ENCODE measurements at regions not wholly inside any gene's neighbourhood (a gene's known extent, or its start where the extent isn't known, plus 50 kb on each side); places are given as distances from the start of the nearest gene placed in this dataset.

DNA sequence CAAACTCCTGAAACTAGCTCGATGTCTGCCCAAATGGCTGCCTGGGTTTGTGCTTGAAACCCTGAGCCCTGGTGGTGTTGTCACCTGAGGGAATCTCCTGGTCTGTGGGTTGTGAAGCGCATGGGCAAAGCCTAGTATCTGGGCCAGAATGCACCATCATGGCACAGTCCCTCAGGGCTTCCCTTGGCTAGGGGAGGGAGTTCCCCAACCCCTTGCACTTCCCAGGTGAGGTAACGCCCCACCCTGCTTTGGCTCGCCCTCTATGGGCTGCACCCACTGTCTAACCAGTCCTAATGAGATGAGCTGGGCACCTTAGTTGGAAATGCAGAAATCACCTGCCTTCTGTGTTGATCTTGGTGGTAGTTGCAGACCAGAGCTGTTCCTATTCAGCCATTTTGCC, 152.9 kb upstream of the MAP3K7 start:
- Mint-ChIP-seq H3K36me3 (no peaks in the 10 kb centered on the region), H3K4me3 (no peak overlapping the region), H3K9me3 (peaks cover 0 to 12% (median 6%) of the 10 kb centered on the region in 7 donors), H3K4me1 (no peaks in the 10 kb centered on the region), H3K27ac (no peak overlapping the region), H3K27me3 (ENCODE audit: low read depth in 3 of 3) (no peaks in the 10 kb centered on the region)
- no peak overlapping the region for H3K9ac ChIP-seq (ENCODE audit: insufficient read depth, low read length, poor library complexity, severe bottlenecking)
- H3K4me1 ChIP-seq (ENCODE audit: control insufficient read depth in 1 of 2, insufficient read depth in 2 of 2, low read length in 2 of 2): no peaks in the 10 kb centered on the region
- DNase-seq: no peak
- H2AFZ ChIP-seq (ENCODE audit: insufficient read depth, low read depth, low read length, poor library complexity, severe bottlenecking): no peak overlapping the region
- H3K27ac ChIP-seq (ENCODE audit: low read depth in 1 of 2, low read length in 2 of 2): no peak overlapping the region
- no peaks in the 10 kb centered on the region for H3K79me2 ChIP-seq (ENCODE audit: insufficient read depth, low read length)
- H4K20me1 ChIP-seq (ENCODE audit: insufficient read depth, low read length): no peaks in the 10 kb centered on the region
- no peak overlapping the region for H3K4me2 ChIP-seq (replicated peaks; ENCODE audit: extremely low read depth, low read length, poor library complexity, severe bottlenecking)
- TF ChIP-seq, protein P1, sequence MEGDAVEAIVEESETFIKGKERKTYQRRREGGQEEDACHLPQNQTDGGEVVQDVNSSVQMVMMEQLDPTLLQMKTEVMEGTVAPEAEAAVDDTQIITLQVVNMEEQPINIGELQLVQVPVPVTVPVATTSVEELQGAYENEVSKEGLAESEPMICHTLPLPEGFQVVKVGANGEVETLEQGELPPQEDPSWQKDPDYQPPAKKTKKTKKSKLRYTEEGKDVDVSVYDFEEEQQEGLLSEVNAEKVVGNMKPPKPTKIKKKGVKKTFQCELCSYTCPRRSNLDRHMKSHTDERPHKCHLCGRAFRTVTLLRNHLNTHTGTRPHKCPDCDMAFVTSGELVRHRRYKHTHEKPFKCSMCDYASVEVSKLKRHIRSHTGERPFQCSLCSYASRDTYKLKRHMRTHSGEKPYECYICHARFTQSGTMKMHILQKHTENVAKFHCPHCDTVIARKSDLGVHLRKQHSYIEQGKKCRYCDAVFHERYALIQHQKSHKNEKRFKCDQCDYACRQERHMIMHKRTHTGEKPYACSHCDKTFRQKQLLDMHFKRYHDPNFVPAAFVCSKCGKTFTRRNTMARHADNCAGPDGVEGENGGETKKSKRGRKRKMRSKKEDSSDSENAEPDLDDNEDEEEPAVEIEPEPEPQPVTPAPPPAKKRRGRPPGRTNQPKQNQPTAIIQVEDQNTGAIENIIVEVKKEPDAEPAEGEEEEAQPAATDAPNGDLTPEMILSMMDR (IDR thresholded peaks at IDR 0.05): no peak
- peaks cover 0 to 9% of the 10 kb centered on the region in 2 donors for H3K9me3 ChIP-seq (replicated peaks in 1 of 2; ENCODE audit: control insufficient read depth in 1 of 2, insufficient read depth in 1 of 2, low read length in 2 of 2)
- no peaks in the 10 kb centered on the region for H3K27me3 ChIP-seq (ENCODE audit: control insufficient read depth in 2 of 2, insufficient read depth in 2 of 2, low read length in 2 of 2)
- 90% methylated on average over 2 of the region's 4 CpGs for WGBS (ENCODE audit: insufficient coverage)
- no peak overlapping the region for H3K4me3 ChIP-seq (replicated peaks in 1 of 3; ENCODE audit: low read depth in 2 of 3, low read length in 3 of 3)
- intact Hi-C loops (cut with micrococcal nuclease): no loop called here
- H3K36me3 ChIP-seq (replicated peaks in 1 of 2; ENCODE audit: control insufficient read depth in 1 of 2, insufficient read depth in 2 of 2, low read length in 2 of 2): no peaks in the 10 kb centered on the region

DNA sequence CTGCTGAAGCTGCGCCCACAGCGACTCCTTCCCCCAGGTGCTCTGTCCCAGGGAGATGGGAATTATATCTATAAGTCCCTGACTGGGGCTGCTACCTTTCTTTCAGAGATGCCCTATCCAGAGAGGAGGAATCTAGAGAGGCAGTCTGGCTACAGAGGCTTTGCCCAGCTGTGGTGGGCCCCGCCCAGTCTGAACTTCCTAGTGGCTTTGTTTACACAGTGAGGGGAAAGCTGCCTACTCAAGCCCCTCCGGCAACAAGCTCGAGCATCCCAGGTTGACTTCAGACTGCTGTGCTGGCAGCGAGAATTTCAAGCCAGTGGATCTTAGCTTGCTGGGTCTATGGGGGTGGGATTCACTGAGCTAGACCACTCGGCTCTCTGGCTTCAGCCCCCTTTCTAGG, 152.5 kb upstream of the MAP3K7 start:
- Mint-ChIP-seq H3K27ac (no peak overlapping the region), H3K4me1 (no peaks in the 10 kb centered on the region), H3K4me3 (no peak overlapping the region), H3K27me3 (ENCODE audit: low read depth in 3 of 3) (peaks cover 0 to under 1% (median 0%) of the 10 kb centered on the region in 3 donors), H3K36me3 (no peaks in the 10 kb centered on the region), H3K9me3 (peaks cover 0 to 16% (median 6%) of the 10 kb centered on the region in 7 donors)
- H3K27ac ChIP-seq (ENCODE audit: low read depth in 1 of 2, low read length in 2 of 2): no peak overlapping the region
- H3K4me3 ChIP-seq (replicated peaks in 1 of 3; ENCODE audit: low read depth in 2 of 3, low read length in 3 of 3): no peak overlapping the region
- intact Hi-C loops (cut with micrococcal nuclease): no loop called here
- no peaks in the 10 kb centered on the region for H3K27me3 ChIP-seq (ENCODE audit: control insufficient read depth in 2 of 2, insufficient read depth in 2 of 2, low read length in 2 of 2)
- 82% methylated on average over 4 of the region's 7 CpGs for WGBS (ENCODE audit: insufficient coverage)
- TF ChIP-seq, protein P1 (IDR thresholded peaks at IDR 0.05): no peak
- H3K9ac ChIP-seq (ENCODE audit: insufficient read depth, low read length, poor library complexity, severe bottlenecking): no peak overlapping the region
- H2AFZ ChIP-seq (ENCODE audit: insufficient read depth, low read depth, low read length, poor library complexity, severe bottlenecking): no peak overlapping the region
- H3K36me3 ChIP-seq (replicated peaks in 1 of 2; ENCODE audit: control insufficient read depth in 1 of 2, insufficient read depth in 2 of 2, low read length in 2 of 2): no peaks in the 10 kb centered on the region
- no peaks in the 10 kb centered on the region for H3K4me1 ChIP-seq (ENCODE audit: control insufficient read depth in 1 of 2, insufficient read depth in 2 of 2, low read length in 2 of 2)
- no peak overlapping the region for H3K4me2 ChIP-seq (replicated peaks; ENCODE audit: extremely low read depth, low read length, poor library complexity, severe bottlenecking)
- H4K20me1 ChIP-seq (ENCODE audit: insufficient read depth, low read length): no peaks in the 10 kb centered on the region
- peaks cover 0 to 9% of the 10 kb centered on the region in 2 donors for H3K9me3 ChIP-seq (replicated peaks in 1 of 2; ENCODE audit: control insufficient read depth in 1 of 2, insufficient read depth in 1 of 2, low read length in 2 of 2)
- DNase-seq: no peak
- no peaks in the 10 kb centered on the region for H3K79me2 ChIP-seq (ENCODE audit: insufficient read depth, low read length)
